Loucy (cell line): ENCODE measurements at regions not wholly inside any gene's neighbourhood (a gene's known extent, or its start where the extent isn't known, plus 50 kb on each side); places are given as distances from the start of the nearest gene placed in this dataset.
"Not testable (repeated sequence)": the region's sequence is repeated elsewhere in the genome, so short reads cannot be mapped to it uniquely, and the experiment has no call there.

Experiments used
- H2AFZ ChIP-seq: fragments of 200-600 bp; sonication (generic); 2 replicates; pipeline ENCODE4 v1.6.0; 2016; ENCODE audit warnings: antibody characterized with exemption, mild to moderate bottlenecking, low read length, moderate library complexity
- H3F3A ChIP-seq: fragments of 200-600 bp; 2 replicates; pipeline ENCODE4 v1.6.0; 2016; ENCODE audit warnings: antibody characterized with exemption, low read depth, mild to moderate bottlenecking
- H3K27me3 ChIP-seq: fragments of 200-600 bp; sonication (generic); 2 replicates; pipeline ENCODE4 v1.6.1; 2014; ENCODE audit warnings: low read length, mild to moderate bottlenecking; ENCODE audit not compliant: insufficient read depth, poor library complexity, severe bottlenecking
- H3K36me3 ChIP-seq: fragments of 200-600 bp; sonication (generic); 2 replicates; pipeline ENCODE4 v1.6.1; 2016; ENCODE audit warnings: low read length; ENCODE audit not compliant: insufficient read depth
- H3K4me1 ChIP-seq: fragments of 200-600 bp; sonication (generic); 2 replicates; pipeline ENCODE4 v1.5.1; 2014; ENCODE audit warnings: low read length, mild to moderate bottlenecking; ENCODE audit not compliant: insufficient read depth, poor library complexity, severe bottlenecking
- H3K4me2 ChIP-seq: fragments of 200-600 bp; sonication (generic); 2 replicates; pipeline ENCODE4 v1.6.0; 2014; ENCODE audit warnings: antibody characterized with exemption, low read length, low read depth, mild to moderate bottlenecking; ENCODE audit not compliant: poor library complexity, severe bottlenecking
- H3K4me3 ChIP-seq: fragments of 200-600 bp; sonication (generic); 2 replicates; pipeline ENCODE4 v1.5.1; 2014; ENCODE audit warnings: low read length, mild to moderate bottlenecking, mixed read lengths; ENCODE audit not compliant: poor library complexity, severe bottlenecking
- H3K79me2 ChIP-seq: fragments of 200-600 bp; sonication (generic); 2 replicates; pipeline ENCODE4 v1.6.1; 2014; ENCODE audit warnings: low read length; ENCODE audit not compliant: insufficient read depth
- H3K9ac ChIP-seq: fragments of 200-600 bp; sonication (generic); 2 replicates; pipeline ENCODE4 v1.6.0; 2014; ENCODE audit warnings: mild to moderate bottlenecking, low read depth, low read length, moderate library complexity; ENCODE audit not compliant: poor library complexity, severe bottlenecking
- H3K9me2 ChIP-seq: fragments of 200-600 bp; sonication (generic); replicated peaks from 2 replicates; pipeline ENCODE4 v1.6.1; 2016; ENCODE audit warnings: low read depth, low read length, mixed read lengths
- H3K9me3 ChIP-seq: fragments of 200-600 bp; sonication (generic); 2 replicates; pipeline ENCODE4 v1.6.1; 2014; ENCODE audit warnings: mild to moderate bottlenecking, antibody characterized with exemption, low read length, low read depth; ENCODE audit not compliant: insufficient read depth
- H4K20me1 ChIP-seq: fragments of 200-600 bp; sonication (generic); 2 replicates; pipeline ENCODE4 v1.6.0; 2014; ENCODE audit warnings: antibody characterized with exemption, low read length, mild to moderate bottlenecking; ENCODE audit not compliant: insufficient read depth, poor library complexity, severe bottlenecking
- EZH2phosphoT487 ChIP-seq: fragments of 200-600 bp; IDR thresholded peaks from 2 replicates; pipeline ENCODE4 v1.6.1; 2018; ENCODE audit warnings: antibody characterized with exemption, mild to moderate bottlenecking, moderate library complexity, borderline replicate concordance
- TF ChIP-seq, protein P1 (sequence below): fragments of 200-600 bp; sonication (generic); conservative IDR thresholded peaks from 2 replicates; pipeline ENCODE4 v1.5.1; 2014; ENCODE audit warnings: mild to moderate bottlenecking, antibody characterized with exemption, low read length

DNA sequence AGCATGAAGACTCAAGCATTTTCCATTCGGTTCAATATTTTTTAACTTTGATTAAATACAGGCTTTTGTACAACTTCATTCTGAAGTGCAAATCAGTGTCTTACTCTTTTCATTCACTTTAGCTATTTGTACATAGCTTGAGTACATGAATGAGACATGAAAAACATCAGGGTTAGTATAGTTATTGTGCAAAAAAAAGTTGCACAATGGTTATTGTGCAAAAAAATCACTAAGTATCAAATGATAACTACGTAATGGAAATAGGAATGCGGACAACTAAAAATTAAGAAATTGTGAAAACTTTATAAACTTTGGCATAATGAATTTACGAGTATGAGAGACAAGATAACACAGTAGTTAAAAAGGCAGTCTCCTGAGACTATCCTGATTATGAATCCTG lies 442.9 kb downstream of the ARL4A start:
- Histone ChIP-seq H3K36me3 (no peaks in the 10 kb centered on the region), H3K4me2 (no peak overlapping the region), H3K4me3 (no peak overlapping the region), H3F3A (no peaks in the 10 kb centered on the region), H3K27me3 (no peaks in the 10 kb centered on the region), H3K9me2 (no peaks in the 10 kb centered on the region), H2AFZ (no peak overlapping the region), H3K9me3 (no peaks in the 10 kb centered on the region), H4K20me1 (no peaks in the 10 kb centered on the region), H3K9ac (no peak overlapping the region), H3K79me2 (no peaks in the 10 kb centered on the region), H3K4me1 (no peaks in the 10 kb centered on the region)
- TF ChIP-seq, protein P1, sequence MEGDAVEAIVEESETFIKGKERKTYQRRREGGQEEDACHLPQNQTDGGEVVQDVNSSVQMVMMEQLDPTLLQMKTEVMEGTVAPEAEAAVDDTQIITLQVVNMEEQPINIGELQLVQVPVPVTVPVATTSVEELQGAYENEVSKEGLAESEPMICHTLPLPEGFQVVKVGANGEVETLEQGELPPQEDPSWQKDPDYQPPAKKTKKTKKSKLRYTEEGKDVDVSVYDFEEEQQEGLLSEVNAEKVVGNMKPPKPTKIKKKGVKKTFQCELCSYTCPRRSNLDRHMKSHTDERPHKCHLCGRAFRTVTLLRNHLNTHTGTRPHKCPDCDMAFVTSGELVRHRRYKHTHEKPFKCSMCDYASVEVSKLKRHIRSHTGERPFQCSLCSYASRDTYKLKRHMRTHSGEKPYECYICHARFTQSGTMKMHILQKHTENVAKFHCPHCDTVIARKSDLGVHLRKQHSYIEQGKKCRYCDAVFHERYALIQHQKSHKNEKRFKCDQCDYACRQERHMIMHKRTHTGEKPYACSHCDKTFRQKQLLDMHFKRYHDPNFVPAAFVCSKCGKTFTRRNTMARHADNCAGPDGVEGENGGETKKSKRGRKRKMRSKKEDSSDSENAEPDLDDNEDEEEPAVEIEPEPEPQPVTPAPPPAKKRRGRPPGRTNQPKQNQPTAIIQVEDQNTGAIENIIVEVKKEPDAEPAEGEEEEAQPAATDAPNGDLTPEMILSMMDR = no peak
- no peak for TF ChIP-seq EZH2phosphoT487

DNA sequence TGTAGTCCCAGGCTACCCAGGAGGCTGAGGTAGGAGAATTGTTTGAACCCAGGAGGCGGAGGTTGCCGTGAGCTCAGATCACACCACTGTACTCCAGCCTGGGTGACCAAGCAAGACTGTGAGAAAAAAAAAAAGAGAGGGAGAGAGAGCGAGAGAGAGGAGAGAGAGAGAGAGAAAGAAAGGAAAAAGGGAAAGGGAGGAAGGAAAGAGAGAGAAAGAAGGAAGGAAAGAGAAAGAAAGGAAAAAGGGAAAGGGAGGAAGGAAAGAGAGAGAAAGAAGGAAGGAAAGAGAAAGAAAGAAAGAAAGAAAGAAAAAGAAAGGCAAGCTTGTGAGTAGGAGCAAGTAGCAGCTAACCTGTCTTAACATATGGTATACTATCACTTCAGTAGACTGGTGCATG lies 443.5 kb downstream of the ARL4A start:
- not testable (repeated sequence) for H3F3A ChIP-seq, H3K9me3 ChIP-seq, H3K79me2 ChIP-seq, H3K9me2 ChIP-seq, H2AFZ ChIP-seq, H3K27me3 ChIP-seq, H3K4me1 ChIP-seq, H3K4me3 ChIP-seq, H3K9ac ChIP-seq, H4K20me1 ChIP-seq, H3K36me3 ChIP-seq, H3K4me2 ChIP-seq

DNA sequence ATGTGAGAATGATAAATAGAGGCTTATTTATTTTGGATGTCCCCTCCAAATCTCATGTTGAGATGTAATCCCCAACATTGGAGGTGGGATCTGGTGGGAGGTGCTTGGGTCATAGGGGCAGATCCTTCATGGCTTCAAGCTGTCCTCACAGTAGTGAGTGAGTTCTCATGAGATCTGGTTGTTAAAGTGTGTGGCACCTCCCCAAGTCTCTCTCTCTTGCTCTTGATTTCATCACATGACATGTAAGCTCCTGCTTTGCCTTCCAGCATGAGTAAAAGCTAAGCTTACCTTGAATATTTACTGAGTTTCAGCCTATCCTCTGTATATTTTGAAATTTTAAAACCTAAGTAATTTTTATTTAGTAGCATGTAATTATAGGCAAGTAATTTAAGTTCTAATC lies 444.9 kb downstream of the ARL4A start:
- no peak overlapping the region for H3K4me2 ChIP-seq
- no peaks in the 10 kb centered on the region for H3K36me3 ChIP-seq
- H3K9me3 ChIP-seq = no peaks in the 10 kb centered on the region
- no peak overlapping the region for H3K9ac ChIP-seq
- no peaks in the 10 kb centered on the region for H3K4me1 ChIP-seq
- H4K20me1 ChIP-seq = no peaks in the 10 kb centered on the region
- H3F3A ChIP-seq = no peaks in the 10 kb centered on the region
- no peaks in the 10 kb centered on the region for H3K9me2 ChIP-seq
- no peak overlapping the region for H3K4me3 ChIP-seq
- H3K79me2 ChIP-seq = no peaks in the 10 kb centered on the region
- TF ChIP-seq, protein P1 = no peak
- no peak for TF ChIP-seq EZH2phosphoT487
- H3K27me3 ChIP-seq = no peaks in the 10 kb centered on the region
- H2AFZ ChIP-seq = no peak overlapping the region

DNA sequence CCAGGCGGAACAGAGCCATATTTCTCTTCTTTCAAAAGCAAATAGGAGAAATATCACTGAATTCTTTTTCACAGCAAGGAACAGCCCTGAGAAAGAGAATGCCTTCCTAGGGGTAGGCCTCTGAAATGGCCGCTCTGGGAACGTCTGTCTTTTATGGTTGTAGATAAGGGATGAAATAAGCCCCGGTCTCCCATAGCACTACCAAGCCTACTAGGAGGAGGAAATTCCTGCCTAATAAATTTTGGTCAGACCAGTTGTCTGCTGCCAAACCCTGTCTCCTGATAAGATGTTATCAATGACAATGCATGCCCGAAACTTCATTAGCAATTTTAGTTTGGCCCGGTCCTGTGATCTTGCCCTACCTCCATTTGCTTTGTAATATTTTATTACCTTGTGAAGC lies 448.9 kb downstream of the ARL4A start:
- not testable (repeated sequence) for H2AFZ ChIP-seq, H3K27me3 ChIP-seq, H4K20me1 ChIP-seq

More for the DNA sequence above, 448.9 kb downstream of the ARL4A start:
- not testable (repeated sequence) for H3K9me2 ChIP-seq, H3K4me2 ChIP-seq, H3K36me3 ChIP-seq, H3K4me3 ChIP-seq, H3K4me1 ChIP-seq, H3K9me3 ChIP-seq, H3K79me2 ChIP-seq, H3K9ac ChIP-seq, H3F3A ChIP-seq
